ENCODE measurements at regions not wholly inside any gene's neighbourhood (a gene's known extent, or its start where the extent isn't known, plus 50 kb on each side); places are given as distances from the start of the nearest gene placed in this dataset.

Small RNA genes in the stretch of these regions (small RNA-seq; reads per million reads assigned to genes)
- 0 reads per million in 3 donors for gene MIR145
